ENCODE measurements at regions not wholly inside any gene's neighbourhood (a gene's known extent, or its start where the extent isn't known, plus 50 kb on each side); places are given as distances from the start of the nearest gene placed in this dataset.

GRCh38 chr9:75391497-75391896 lies 303.2 kb downstream of the OSTF1 start:
- H3K36me3 ChIP-seq (ENCODE audit: control insufficient read depth, insufficient read depth, low read length), result no peaks in the 10 kb centered on the region
- no peaks in the 10 kb centered on the region for H3K27me3 ChIP-seq (ENCODE audit: control insufficient read depth, insufficient read depth, low read length)
- FAIRE-seq, result no peak
- no peak for TF ChIP-seq CTCF (IDR thresholded peaks at IDR 0.05; ENCODE audit: insufficient read depth, low read length, severe bottlenecking)
- H3K4me3 ChIP-seq (ENCODE audit: low read depth, low read length), result no peak overlapping the region
- no peak for DNase-seq (ENCODE audit: low read depth)

GRCh38 chr9:75395336-75395735 lies 307.0 kb downstream of the OSTF1 start:
- no peak for DNase-seq (ENCODE audit: low read depth)
- no peak for TF ChIP-seq CTCF (IDR thresholded peaks at IDR 0.05; ENCODE audit: insufficient read depth, low read length, severe bottlenecking)
- no peaks in the 10 kb centered on the region for H3K36me3 ChIP-seq (ENCODE audit: control insufficient read depth, insufficient read depth, low read length)
- H3K4me3 ChIP-seq (ENCODE audit: low read depth, low read length), result no peak overlapping the region
- FAIRE-seq, result no peak
- H3K27me3 ChIP-seq (ENCODE audit: control insufficient read depth, insufficient read depth, low read length), result no peaks in the 10 kb centered on the region

GRCh38 chr9:75397836-75398235 lies 309.5 kb downstream of the OSTF1 start:
- Histone ChIP-seq H3K36me3 (ENCODE audit: control insufficient read depth, insufficient read depth, low read length) (no peaks in the 10 kb centered on the region), H3K4me3 (ENCODE audit: low read depth, low read length) (no peak overlapping the region), H3K27me3 (ENCODE audit: control insufficient read depth, insufficient read depth, low read length) (no peaks in the 10 kb centered on the region)
- TF ChIP-seq CTCF (IDR thresholded peaks at IDR 0.05; ENCODE audit: insufficient read depth, low read length, severe bottlenecking), result no peak
- FAIRE-seq (no peak), DNase-seq (ENCODE audit: low read depth) (no peak)

GRCh38 chr9:75408391-75408790 lies 320.1 kb downstream of the OSTF1 start:
- TF ChIP-seq CTCF (IDR thresholded peaks at IDR 0.05; ENCODE audit: insufficient read depth, low read length, severe bottlenecking), result no peak
- Histone ChIP-seq H3K27me3 (ENCODE audit: control insufficient read depth, insufficient read depth, low read length) (no peaks in the 10 kb centered on the region), H3K36me3 (ENCODE audit: control insufficient read depth, insufficient read depth, low read length) (no peaks in the 10 kb centered on the region), H3K4me3 (ENCODE audit: low read depth, low read length) (no peak overlapping the region)
- DNase-seq (ENCODE audit: low read depth), result no peak
- no peak for FAIRE-seq

- FAIRE-seq (no peak), DNase-seq (ENCODE audit: low read depth) (no peak)
- TF ChIP-seq CTCF (IDR thresholded peaks at IDR 0.05; ENCODE audit: insufficient read depth, low read length, severe bottlenecking), result no peak
Measured at GRCh38 chr9:75410405-75410804, 322.1 kb downstream of the OSTF1 start.

GRCh38 chr9:75414371-75415160 lies 326.3 kb downstream of the OSTF1 start:
- Histone ChIP-seq H3K36me3 (ENCODE audit: control insufficient read depth, insufficient read depth, low read length) (no peaks in the 10 kb centered on the region), H3K27me3 (ENCODE audit: control insufficient read depth, insufficient read depth, low read length) (no peaks in the 10 kb centered on the region), H3K4me3 (ENCODE audit: low read depth, low read length) (no peak overlapping the region)
- no peak for FAIRE-seq
- no peak for DNase-seq (ENCODE audit: low read depth)
- TF ChIP-seq CTCF (IDR thresholded peaks at IDR 0.05; ENCODE audit: insufficient read depth, low read length, severe bottlenecking), result no peak

More at GRCh38 chr9:75410405-75410804, 322.1 kb downstream of the OSTF1 start:
- H3K36me3 ChIP-seq (ENCODE audit: control insufficient read depth, insufficient read depth, low read length), result no peaks in the 10 kb centered on the region
- H3K4me3 ChIP-seq (ENCODE audit: low read depth, low read length), result no peak overlapping the region
- no peaks in the 10 kb centered on the region for H3K27me3 ChIP-seq (ENCODE audit: control insufficient read depth, insufficient read depth, low read length)

Data from bronchial epithelial cell (primary cell).